Liver (tissue), 8 donors: ENCODE measurements at regions not wholly inside any gene's neighbourhood (a gene's known extent, or its start where the extent isn't known, plus 50 kb on each side); places are given as distances from the start of the nearest gene placed in this dataset.

Source experiments
- DNase-seq: peaks from one replicate; pipeline ENCODE4 v3.0.0-alpha.2; 2017; ENCODE audit warnings: low spot score
- H3K27ac ChIP-seq, 2 donors: one replicate each; pipeline ENCODE4 v1.7.0; 2013; ENCODE audit warnings: inconsistent platforms in 2 of 2, low read length in 2 of 2, control low read depth in 1 of 2, low read depth in 1 of 2, mild to moderate bottlenecking in 1 of 2
- H3K27me3 ChIP-seq, 4 donors: one replicate each; pipeline versions ENCODE4 v1.6.1 to v1.7.0; 2013; ENCODE audit warnings: low read length in 3 of 4, inconsistent platforms in 1 of 4, mild to moderate bottlenecking in 1 of 4, moderate library complexity in 1 of 4; ENCODE audit not compliant: control insufficient read depth in 4 of 4, insufficient read depth in 4 of 4
- H3K36me3 ChIP-seq, 4 donors: one replicate each; pipeline versions ENCODE4 v1.6.1 to v1.7.0; 2013; ENCODE audit warnings: low read length in 3 of 4, mild to moderate bottlenecking in 3 of 4, low read depth in 1 of 4, moderate library complexity in 1 of 4; ENCODE audit not compliant: control insufficient read depth in 4 of 4, insufficient read depth in 3 of 4
- H3K4me1 ChIP-seq, 4 donors: one replicate each; pipeline versions ENCODE4 v1.6.1 to v1.7.0; 2013; ENCODE audit warnings: low read length in 3 of 4, mild to moderate bottlenecking in 3 of 4, moderate library complexity in 1 of 4; ENCODE audit not compliant: control insufficient read depth in 4 of 4, insufficient read depth in 4 of 4
- H3K4me3 ChIP-seq, 3 donors: one replicate each; pipeline versions ENCODE4 v1.6.1 to v1.7.0; 2013; ENCODE audit warnings: low read length in 3 of 3, control low read depth in 1 of 3, low read depth in 1 of 3, mild to moderate bottlenecking in 1 of 3
- H3K9ac ChIP-seq, 2 donors: one replicate each; pipeline ENCODE4 v1.7.0; 2013; ENCODE audit warnings: low read length in 2 of 2, mild to moderate bottlenecking in 2 of 2, moderate library complexity in 2 of 2, control low read depth in 1 of 2, low read depth in 1 of 2
- H3K9me3 ChIP-seq, 4 donors: one replicate each; pipeline versions ENCODE4 v1.6.1 to v1.7.0; 2013; ENCODE audit warnings: low read length in 3 of 4; ENCODE audit not compliant: control insufficient read depth in 4 of 4
- EGR1 ChIP-seq, 2 donors: IDR thresholded peaks; 2 replicates each; pipeline ENCODE4 v1.6.1; 2016 to 2018; ENCODE audit warnings: antibody characterized with exemption in 2 of 2, low read depth in 2 of 2
- FOXA1 ChIP-seq: IDR thresholded peaks from 2 replicates; pipeline ENCODE4 v1.6.1; 2016; ENCODE audit warnings: antibody characterized with exemption
- GABPA ChIP-seq, 2 donors: IDR thresholded peaks in 1 of 2; conservative IDR thresholded peaks in 1 of 2; 2 replicates each; pipeline ENCODE4 v1.6.1; 2016; ENCODE audit warnings: antibody characterized with exemption in 2 of 2, mild to moderate bottlenecking in 1 of 2, moderate library complexity in 1 of 2
- HNF4A ChIP-seq, 2 donors: conservative IDR thresholded peaks; 2 replicates each; pipeline ENCODE4 v1.6.1; 2016; ENCODE audit warnings: antibody characterized with exemption in 2 of 2, mild to moderate bottlenecking in 2 of 2
- HNF4G ChIP-seq: IDR thresholded peaks from 2 replicates; pipeline ENCODE4 v1.6.1; 2016; ENCODE audit warnings: antibody characterized with exemption
- JUND ChIP-seq, 2 donors: IDR thresholded peaks; 2 replicates each; pipeline ENCODE4 v1.6.1; 2016; ENCODE audit warnings: antibody characterized with exemption in 2 of 2
- RAD21 ChIP-seq, 2 donors: IDR thresholded peaks; 2 replicates each; pipeline ENCODE4 v1.6.1; 2016; ENCODE audit warnings: antibody characterized with exemption in 2 of 2, mild to moderate bottlenecking in 2 of 2
- REST ChIP-seq: IDR thresholded peaks from 2 replicates; pipeline ENCODE4 v1.6.1; 2016; ENCODE audit warnings: antibody characterized with exemption, mild to moderate bottlenecking
- RXRA ChIP-seq, 2 donors: IDR thresholded peaks; 2 replicates each; pipeline ENCODE4 v1.6.1; 2017 to 2018; ENCODE audit warnings: antibody characterized with exemption in 2 of 2, mild to moderate bottlenecking in 1 of 2
- SP1 ChIP-seq: IDR thresholded peaks from 2 replicates; pipeline ENCODE4 v1.6.1; 2018; ENCODE audit warnings: antibody characterized with exemption, mild to moderate bottlenecking
- TAF1 ChIP-seq: conservative IDR thresholded peaks from 2 replicates; pipeline ENCODE4 v1.6.1; 2016; ENCODE audit warnings: antibody characterized with exemption, mild to moderate bottlenecking
- WGBS: extraction: QIAGEN DNeasy Blood & Tissue Kit; methylation state at CpG from one replicate; pipeline ENCODE4 v1.1.7; 2013; 5-methylcytosine and 5-hydroxymethylcytosine counted together
- TF ChIP-seq, protein P1 (sequence below): IDR thresholded peaks from 2 replicates; pipeline ENCODE4 v1.6.1; 2016; ENCODE audit warnings: antibody characterized with exemption
- TF ChIP-seq, protein P2 (sequence below): fragments of 150-350 bp; IDR thresholded peaks from 2 replicates; pipeline ENCODE4 v1.5.1; 2017; ENCODE audit warnings: improper control_type of control experiment, low read depth, low read length; ENCODE audit not compliant: missing input control
- donor health status: healthy.
- donor health status: healthy.
- donor health status: healthy.
- donor health status: healthy.
- donor health status: healthy.

- WGBS: 90% methylated on average over 4 of the region's 4 CpGs
These were observed 53.1 kb upstream of the SLC7A14 start for GRCh38 chr3:170638988-170639387.

GRCh38 chr3:170637306-170637705 lies 51.4 kb upstream of the SLC7A14 start:
- Histone ChIP-seq H3K27me3 (no peaks in the 10 kb centered on the region), H3K27ac (no peak overlapping the region), H3K36me3 (no peaks in the 10 kb centered on the region), H3K9me3 (no peaks in the 10 kb centered on the region), H3K4me1 (peaks cover 0 to 15% (median 1%) of the 10 kb centered on the region in 4 donors), H3K4me3 (no peak overlapping the region), H3K9ac (no peak overlapping the region)
- WGBS: 92% methylated on average over 3 of the region's 3 CpGs
- TF ChIP-seq SP1 (no peak), REST (no peak), TAF1 (no peak), GABPA (IDR thresholded peaks at IDR 0.05 in 1 of 2, conservative IDR thresholded peaks at IDR 0.05 in 1 of 2) (no peak), JUND (IDR thresholded peaks at IDR 0.05) (no peak), HNF4G (no peak), RXRA (IDR thresholded peaks at IDR 0.05) (no peak), RAD21 (IDR thresholded peaks at IDR 0.05) (no peak)
- TF ChIP-seq, protein P1, sequence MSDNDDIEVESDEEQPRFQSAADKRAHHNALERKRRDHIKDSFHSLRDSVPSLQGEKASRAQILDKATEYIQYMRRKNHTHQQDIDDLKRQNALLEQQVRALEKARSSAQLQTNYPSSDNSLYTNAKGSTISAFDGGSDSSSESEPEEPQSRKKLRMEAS: no peak
- no peak for DNase-seq

More at GRCh38 chr3:170638988-170639387, 53.1 kb upstream of the SLC7A14 start:
- TF ChIP-seq EGR1 (IDR thresholded peaks at IDR 0.05; ENCODE audit: low read depth in 2 of 2) (no peak), JUND (IDR thresholded peaks at IDR 0.05) (no peak), HNF4A (conservative IDR thresholded peaks at IDR 0.05) (no peak), FOXA1 (no peak), RAD21 (IDR thresholded peaks at IDR 0.05) (no peak), RXRA (IDR thresholded peaks at IDR 0.05) (no peak)
- TF ChIP-seq, protein P2, sequence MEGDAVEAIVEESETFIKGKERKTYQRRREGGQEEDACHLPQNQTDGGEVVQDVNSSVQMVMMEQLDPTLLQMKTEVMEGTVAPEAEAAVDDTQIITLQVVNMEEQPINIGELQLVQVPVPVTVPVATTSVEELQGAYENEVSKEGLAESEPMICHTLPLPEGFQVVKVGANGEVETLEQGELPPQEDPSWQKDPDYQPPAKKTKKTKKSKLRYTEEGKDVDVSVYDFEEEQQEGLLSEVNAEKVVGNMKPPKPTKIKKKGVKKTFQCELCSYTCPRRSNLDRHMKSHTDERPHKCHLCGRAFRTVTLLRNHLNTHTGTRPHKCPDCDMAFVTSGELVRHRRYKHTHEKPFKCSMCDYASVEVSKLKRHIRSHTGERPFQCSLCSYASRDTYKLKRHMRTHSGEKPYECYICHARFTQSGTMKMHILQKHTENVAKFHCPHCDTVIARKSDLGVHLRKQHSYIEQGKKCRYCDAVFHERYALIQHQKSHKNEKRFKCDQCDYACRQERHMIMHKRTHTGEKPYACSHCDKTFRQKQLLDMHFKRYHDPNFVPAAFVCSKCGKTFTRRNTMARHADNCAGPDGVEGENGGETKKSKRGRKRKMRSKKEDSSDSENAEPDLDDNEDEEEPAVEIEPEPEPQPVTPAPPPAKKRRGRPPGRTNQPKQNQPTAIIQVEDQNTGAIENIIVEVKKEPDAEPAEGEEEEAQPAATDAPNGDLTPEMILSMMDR: no peak
- H3K27ac ChIP-seq: no peak overlapping the region
- no peaks in the 10 kb centered on the region for H3K9me3 ChIP-seq
- H3K36me3 ChIP-seq: no peaks in the 10 kb centered on the region
- no peak for DNase-seq
- no peak overlapping the region for H3K9ac ChIP-seq
- H3K4me3 ChIP-seq: no peak overlapping the region
- H3K4me1 ChIP-seq: peaks cover 3 to 30% (median 15%) of the 10 kb centered on the region in 4 donors
- no peaks in the 10 kb centered on the region for H3K27me3 ChIP-seq
